ENCODE measurements at regions not wholly inside any gene's neighbourhood (a gene's known extent, or its start where the extent isn't known, plus 50 kb on each side); places are given as distances from the start of the nearest gene placed in this dataset.

DNA sequence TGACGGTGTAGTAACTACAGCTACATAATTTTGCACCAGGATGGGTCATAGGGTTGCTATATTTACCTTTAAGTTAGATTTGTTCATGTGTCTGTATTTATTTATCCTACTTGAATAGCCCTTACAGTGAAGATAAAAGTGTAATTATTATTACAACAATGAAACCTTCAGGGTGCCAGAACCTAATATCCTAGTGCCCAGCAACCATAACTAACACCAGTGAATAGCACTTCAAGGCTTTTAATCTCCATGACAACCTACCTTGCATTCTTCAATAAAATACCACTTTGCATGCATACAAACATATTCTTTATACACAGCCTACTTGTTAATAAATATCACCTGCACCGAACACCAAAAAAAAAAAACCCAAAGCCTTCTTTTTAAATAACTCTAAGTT, 58.7 kb upstream of the G2E3 start:
- no peak for TF ChIP-seq CTCF (conservative IDR thresholded peaks at IDR 0.05 in 1 of 2, IDR thresholded peaks at IDR 0.05 in 1 of 2; ENCODE audit: low read depth in 1 of 2, low read length in 2 of 2)
- no peak for TF ChIP-seq EZH2 (IDR thresholded peaks at IDR 0.05; ENCODE audit: low read length, missing control alignments)
